ENCODE measurements at regions not wholly inside any gene's neighbourhood (a gene's known extent, or its start where the extent isn't known, plus 50 kb on each side); places are given as distances from the start of the nearest gene placed in this dataset.

GRCh38 chr15:47640901-47641300 is 76.4 kb upstream of the SEMA6D start:
- TF ChIP-seq CTCF (conservative IDR thresholded peaks at IDR 0.05; ENCODE audit: low read depth, low read length), result no peak
- TF ChIP-seq EZH2 (IDR thresholded peaks at IDR 0.05; ENCODE audit: borderline replicate concordance, low read depth, low read length, poor library complexity, severe bottlenecking), result no peak
